HG03432 (cell line): ENCODE measurements at regions not wholly inside any gene's neighbourhood (a gene's known extent, or its start where the extent isn't known, plus 50 kb on each side); places are given as distances from the start of the nearest gene placed in this dataset.
"Not testable (repeated sequence)": the region's sequence is repeated elsewhere in the genome, so short reads cannot be mapped to it uniquely, and the experiment has no call there.

Source experiments
- ATAC-seq: cut with Tn5 transposase; IDR thresholded peaks from one replicate; pipeline ENCODE4 v1.9.1; 2021; ENCODE audit warnings: mild to moderate bottlenecking, moderate library complexity; ENCODE audit not compliant: unreplicated experiment

DNA sequence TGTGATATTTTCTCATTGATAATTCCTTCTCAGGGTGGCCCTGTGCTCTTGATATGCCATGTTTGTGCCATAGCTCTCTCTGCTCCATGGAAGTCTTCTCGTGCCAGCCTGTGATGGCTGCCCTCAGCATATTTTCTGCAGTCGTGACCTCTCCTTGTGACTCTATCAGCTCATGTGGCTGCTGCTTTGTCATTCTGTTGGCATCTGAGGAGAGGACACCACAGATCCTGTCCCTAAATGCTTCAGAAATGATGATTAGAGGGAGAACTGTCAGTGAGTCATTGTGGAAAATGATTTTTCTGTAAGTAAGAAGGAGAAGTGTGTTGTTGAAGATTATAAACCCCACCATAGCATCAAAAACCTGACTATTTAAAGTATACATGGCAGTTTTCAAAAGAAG, 286.0 kb downstream of the ADGRL2 start:
- no peak for ATAC-seq

DNA sequence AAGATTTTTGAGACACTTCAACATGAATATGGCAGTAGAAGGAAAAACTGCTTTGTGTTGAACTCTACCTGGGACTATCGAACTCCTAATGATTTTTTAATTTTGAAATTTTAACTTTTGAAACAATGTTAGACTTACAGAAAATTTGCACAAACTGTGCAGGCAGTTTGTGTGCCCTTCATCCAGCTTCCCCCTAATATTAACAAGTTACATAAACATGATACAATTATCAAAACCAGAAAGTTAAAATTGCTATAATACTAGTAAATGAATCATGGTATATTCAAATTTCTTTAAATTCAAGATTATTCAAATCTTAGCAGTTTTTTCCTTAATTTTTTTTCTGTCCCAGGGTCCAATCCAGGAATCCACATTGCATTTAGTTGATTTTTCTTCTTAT, 278.9 kb downstream of the ADGRL2 start:
- ATAC-seq: no peak

DNA sequence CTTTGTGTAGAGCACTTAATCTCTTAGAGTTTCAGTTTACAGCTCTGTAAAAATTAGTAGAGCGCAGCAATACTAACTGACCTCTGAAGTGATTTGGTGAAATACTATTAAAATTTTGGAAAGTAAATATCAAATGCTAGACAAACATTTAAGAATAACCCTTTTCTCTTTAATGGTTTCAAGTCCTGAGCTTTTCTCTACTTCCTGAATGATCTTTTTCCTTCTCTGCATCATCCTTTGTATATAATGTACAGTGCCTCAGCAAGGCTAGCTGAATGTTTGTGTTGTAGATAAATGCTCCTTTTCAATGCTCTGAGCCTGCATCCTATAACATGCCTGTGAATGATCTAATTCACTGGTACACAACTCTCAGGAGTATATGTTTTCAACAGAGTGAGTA, 272.9 kb downstream of the ADGRL2 start:
- ATAC-seq: no peak

DNA sequence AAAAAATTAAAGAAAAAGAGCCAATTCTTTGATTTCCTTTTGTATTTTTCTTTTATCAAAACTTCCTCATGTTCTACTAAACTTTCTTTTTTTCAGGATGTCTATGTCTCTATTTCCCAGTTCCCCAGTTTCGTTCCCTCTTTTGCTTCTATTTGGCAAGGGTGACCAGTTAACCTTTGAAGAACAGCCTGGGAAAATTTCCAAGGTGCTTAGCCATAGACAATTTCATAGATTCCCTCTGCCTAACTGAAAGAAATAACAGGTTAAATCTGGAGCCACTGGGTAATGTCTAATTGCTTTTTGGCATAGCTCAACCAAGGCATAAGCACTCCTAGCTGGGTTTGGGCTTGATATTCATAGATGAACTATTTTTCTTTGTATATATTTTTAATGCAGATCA, 272.3 kb downstream of the ADGRL2 start:
- no peak for ATAC-seq

DNA sequence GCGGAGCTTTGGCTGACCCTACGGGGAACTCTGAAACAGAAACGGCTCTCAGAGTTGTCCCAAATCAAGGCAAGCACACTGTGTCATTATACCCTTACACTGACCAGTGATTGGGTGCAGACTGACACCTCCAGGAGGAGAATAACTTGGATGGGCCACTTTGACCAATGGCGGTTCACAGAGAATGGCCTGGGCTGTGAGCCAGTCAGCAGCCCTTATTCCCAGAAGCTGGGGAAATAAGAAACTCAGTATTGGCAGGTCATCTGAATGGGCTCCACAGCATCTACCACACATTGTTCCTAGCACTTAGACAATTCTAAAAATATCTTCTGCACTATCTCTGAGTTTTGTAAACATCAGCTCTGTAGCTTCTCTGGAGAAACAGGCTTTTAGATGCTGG, 265.2 kb downstream of the ADGRL2 start:
- no peak for ATAC-seq

DNA sequence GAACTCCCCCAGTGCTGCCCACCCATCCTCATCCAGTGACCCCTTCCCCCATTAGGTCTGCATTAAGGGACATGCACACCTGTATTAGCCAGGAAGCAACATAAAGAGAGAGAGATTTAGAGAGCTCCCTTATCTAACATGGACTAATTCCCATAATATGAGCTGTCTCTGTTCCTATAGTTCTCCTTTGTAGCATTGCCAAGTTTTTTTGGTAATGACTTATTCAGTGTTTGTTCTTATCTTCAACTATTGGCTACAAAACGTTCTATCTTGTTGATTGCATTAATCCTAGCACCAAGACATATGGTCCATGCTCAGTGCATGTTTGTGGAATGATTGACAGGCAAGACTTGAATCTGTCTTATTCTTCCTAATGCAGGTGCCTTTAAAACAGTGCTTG, 264.0 kb downstream of the ADGRL2 start:
- no peak for ATAC-seq

DNA sequence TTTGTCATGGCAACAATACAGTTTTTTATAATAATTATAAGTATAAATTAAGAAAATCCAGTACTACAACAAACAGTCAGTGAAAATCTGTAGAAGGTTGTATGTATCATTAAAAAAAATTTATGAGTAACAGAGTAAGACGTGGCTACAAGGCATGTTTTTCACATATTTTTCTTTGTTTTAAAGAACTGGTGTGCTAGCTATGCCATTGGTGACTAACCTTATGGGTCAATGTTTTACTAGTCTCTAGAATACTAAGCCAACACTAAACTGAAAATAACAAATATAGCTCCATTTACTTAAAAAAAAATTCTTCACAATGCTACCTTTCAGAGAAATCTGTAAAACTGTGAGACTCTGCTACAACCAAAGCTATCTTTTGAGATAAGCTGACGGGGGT, 261.5 kb downstream of the ADGRL2 start:
- no peak for ATAC-seq

DNA sequence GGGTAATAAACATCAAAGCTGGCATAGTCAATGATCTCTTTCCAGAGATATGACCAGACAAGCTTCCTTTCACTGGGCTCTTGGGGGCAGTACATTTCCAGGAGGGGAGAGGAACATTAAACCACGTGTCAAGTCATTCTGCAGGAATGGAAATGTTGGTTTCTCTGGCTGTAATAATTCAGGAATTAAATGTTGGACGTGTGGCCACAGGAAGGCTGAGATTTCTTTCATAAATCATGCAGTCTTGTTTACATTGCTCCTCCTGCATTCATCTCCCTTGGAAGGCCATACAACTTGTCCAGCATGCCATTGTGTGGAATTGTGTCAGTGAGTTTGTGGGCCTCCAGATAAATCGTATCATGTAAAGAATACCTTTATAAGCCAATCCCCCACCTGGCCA, 259.2 kb downstream of the ADGRL2 start:
- no peak for ATAC-seq

DNA sequence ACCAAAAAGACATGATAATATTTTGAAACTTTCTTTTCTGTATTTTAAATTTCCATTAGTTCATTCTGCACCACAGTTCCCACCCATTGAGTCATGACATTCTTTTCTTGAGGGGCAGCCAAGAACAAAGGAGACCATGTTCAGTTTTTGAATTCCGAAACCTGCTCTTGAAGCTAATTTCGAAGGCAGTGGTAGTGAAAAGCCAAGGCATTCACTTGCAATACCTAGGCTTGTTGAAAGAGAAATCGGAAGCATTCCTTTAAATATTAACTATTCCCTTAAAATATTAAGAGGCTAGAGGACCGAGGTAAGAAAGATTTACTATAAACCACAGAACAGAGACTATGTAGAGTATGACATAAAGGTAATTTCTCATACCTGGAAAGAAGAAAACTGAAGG, 256.3 kb downstream of the ADGRL2 start:
- no peak for ATAC-seq

DNA sequence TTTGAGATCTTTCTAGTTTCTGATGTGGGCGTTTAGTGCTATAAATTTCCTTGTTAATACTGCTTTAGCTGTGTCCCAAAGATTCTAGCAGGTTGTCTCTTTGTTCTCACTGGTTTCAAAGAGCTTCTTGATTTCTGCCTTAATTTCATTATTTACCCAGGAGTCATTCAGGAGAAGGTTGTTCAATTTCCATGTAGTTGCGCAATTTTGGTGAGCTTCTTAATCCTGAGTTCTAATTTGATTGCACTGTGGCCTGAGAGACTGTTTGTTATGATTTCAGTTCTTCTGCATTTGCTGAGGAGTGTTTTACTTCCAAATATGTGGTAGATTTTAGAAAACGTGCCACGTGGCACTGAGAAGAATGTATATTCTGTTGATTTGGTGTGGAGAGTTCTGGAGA, 254.6 kb downstream of the ADGRL2 start:
- ATAC-seq: not testable (repeated sequence)

DNA sequence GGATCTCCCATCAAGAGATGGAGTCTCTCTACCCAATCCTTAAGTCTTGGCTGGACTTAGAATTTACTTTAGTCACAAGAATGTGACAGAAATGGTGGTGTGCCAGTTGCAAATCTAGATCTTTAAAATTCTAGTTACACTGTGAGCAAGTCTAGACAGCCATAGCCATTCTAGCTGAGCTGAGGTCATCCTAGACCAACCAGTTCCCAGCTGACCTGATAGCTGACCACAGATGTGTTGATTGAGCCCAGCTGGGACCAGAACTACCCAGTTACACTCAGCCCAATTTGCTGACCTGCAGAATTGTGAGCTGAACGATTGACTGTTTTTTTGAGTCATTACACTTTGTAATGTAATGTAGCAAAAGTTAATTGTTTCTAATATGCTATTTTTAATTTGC, 251.8 kb downstream of the ADGRL2 start:
- ATAC-seq: no peak

DNA sequence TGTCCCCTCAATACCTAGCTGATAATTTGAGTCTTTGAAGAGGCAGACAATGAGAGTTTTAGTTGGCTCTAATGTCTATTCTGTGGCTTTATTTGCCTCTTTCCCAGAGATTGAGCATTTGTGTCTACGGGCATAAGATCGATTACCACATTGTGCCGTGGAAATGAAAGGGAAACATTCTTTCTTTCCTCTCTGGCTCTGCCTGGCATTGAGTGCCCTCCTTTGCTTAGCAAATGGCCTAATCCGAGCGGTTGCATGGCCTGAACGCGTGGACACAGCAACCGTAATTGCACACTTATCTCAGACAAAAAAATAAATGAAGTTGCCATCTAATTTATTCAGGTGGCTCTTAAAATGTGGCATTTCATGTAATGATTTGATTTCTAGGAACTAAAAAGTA, 247.9 kb downstream of the ADGRL2 start:
- ATAC-seq: no peak

DNA sequence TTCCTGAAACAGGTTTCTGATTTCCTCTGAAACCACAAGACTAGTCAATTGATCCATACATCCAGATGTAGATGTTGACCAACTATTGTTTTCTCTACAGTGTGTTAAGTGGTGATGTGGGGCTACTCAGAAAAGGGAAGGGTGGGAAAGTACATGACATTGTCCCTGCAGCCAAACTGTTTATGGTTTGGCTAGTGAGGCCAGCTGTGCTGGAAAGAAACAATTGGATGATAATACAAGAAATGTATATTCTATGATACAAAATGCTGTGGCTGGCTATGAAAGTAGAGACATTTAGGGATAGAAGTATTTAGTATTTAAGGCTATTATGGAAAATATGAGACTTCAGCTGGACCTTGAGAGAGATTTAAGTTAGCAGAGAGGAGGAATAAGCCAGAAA, 244.5 kb downstream of the ADGRL2 start:
- no peak for ATAC-seq

DNA sequence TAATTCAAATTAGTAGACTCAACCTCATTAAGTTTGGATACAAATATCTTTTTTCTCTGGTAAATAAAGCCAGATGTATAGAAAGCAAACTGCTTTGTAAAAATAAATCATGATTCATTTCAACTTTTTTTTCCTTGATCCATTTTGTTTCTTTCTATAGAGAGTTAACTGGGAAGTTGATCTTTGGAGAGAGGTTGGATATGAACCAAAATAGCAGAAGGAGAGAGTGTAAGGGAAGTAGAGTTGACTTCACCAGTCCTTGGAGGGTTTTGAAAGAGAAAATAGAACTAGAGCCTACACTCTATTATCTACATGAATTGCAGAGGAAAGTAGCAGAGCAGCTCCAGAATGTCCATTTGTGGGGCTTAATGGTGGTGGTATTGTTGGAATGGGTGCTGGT, 243.8 kb downstream of the ADGRL2 start:
- no peak for ATAC-seq

DNA sequence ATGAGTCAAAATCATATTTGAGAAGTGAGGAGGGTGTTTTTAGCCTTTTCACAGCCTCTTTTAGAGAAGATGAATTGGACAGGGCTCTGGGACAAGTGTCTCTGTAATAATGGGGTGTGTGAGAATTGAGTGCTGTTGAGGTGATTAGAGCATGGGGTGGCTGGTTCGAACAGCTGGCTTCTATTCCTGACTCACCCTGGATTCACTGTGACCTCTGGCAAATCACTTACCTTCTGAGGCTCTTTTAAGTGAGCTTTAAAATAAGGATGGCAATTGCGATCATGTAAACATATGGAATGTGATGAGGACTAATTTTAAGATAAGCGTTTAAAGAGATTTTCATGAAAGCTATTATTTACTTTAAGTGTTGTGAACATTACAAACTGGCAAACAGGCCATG, 243.4 kb downstream of the ADGRL2 start:
- no peak for ATAC-seq

DNA sequence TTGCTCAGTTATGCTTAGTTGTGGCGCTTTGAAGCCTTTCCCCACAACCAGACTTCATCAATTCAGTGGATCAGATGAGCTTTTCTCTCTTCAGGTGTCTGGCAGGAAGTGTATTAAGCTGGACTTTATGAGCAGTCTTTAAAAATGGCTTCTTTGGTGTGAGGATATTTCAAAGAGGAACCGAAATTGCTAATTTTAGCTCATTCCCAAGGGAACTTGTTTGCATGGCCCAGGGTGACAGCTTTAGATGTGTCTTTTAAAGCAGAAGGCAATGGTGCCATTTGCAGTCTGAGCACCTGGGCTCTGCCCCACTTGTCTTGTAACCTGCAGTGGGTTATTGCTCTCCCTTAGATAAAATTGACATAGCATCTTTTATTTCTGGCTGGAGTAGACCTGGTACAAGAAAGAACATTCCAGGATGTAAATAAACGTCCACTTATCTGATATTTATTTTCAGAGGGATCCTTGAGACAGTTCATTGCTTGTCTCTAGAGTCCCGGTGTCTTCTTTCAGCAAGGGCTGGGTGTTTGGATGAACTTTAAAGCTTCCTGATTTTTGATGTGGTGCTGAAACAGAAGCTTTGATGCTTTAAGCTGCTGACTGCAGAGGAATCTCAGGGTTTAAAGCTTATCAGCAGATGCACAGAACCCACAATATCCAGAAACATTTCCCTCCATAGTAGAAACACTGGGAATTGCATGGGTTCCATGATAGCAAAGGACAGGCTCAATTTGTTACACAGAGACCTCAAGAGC, 241.7 kb downstream of the ADGRL2 start:
- no peak for ATAC-seq
